ENCODE measurements at regions not wholly inside any gene's neighbourhood (a gene's known extent, or its start where the extent isn't known, plus 50 kb on each side); places are given as distances from the start of the nearest gene placed in this dataset.
A peak's percentile ranks its signal among the peaks of the same experiment; 100 is the strongest.

DNA sequence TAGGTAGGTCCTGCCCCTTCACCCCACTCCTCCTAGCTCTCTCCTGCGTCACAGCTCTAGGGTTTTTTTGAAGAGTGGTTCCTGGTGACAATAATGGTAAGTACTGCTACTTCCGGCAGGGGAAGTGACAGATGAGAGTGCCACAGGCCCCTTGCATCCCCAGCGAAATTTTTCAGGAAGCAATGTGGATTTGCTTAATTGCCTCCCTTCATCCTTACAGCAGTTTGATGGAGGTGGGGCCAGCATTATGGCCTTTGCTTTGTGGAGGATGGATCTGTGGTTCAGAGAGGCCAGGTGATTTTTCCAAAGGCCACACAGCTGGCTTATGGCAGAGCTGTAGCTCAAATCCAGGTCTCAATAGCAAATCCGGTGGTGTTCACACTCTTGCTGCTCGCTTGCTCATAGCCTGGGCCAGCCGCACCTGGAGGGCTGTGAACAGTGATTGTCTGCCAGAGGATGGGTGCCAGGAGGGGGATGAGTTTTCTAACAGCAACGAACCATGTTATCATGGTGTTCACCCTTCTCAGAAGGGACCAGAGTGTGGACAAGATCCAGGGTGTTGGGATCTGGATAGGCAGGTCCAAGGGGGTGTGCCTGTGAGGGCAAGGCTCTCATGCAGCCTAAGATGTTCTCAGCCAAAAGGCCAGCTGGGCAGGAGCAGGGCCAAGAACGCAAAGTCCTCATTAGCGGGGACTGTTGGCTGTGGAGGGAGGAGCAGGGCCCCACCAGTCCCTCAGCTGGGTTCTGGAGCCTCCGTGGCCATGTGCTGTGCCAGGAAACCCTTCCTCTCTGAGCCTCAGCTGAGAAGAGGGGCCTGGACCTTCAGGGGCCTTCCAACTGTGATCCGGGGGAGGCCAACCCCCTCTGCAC, 89.0 kb downstream of the EMX2 start:
- intact Hi-C loops (cut with micrococcal nuclease) = no loop called here
- peak; percentile 97 for ATAC-seq
- DNase-seq = peak; percentile 80

DNA sequence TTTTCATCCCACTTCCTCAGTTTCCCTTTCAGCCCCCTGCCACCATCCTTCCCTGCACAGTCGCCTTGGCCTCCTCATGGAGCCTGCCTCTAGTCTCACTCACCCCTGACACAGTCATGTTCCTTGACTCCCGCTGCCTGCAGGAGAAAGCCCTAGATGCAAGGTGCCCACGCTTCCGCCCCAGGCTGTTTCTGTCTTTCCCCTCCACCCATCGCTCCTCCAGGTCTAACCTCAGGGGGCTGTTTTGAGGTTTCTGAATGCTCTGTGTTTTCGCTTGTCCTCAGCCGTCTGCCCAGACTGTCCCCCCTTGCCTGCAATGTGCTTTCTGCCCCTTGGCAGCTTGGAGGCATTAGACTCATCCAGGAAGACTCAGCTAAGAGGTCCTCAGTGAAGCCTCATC, 89.9 kb downstream of the EMX2 start:
- DNase-seq (no peak), ATAC-seq (no peak)
- intact Hi-C loops (cut with micrococcal nuclease) = no loop called here

DNA sequence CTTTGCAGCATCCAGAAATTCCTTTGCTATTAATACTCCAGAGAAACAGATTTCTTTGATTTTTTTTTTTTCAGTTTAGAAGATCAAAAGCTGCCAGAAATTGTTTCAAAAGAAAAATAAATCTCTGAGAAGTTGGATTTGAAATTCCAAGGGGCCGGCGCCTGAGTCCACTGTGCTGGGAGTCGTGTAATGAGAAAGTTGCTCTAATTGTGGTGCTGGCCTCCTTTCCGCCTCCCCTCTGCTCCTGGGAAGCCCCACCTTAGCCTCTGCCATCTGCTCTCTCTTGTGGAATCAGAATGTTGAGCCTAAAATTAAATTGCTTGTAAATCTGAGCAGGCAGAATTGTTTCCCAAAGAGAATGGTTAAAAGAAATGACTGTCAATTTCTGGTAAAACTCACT, 93.3 kb downstream of the EMX2 start:
- DNase-seq (no peak), ATAC-seq (no peak)
- intact Hi-C loops (cut with micrococcal nuclease) = no loop called here

DNA sequence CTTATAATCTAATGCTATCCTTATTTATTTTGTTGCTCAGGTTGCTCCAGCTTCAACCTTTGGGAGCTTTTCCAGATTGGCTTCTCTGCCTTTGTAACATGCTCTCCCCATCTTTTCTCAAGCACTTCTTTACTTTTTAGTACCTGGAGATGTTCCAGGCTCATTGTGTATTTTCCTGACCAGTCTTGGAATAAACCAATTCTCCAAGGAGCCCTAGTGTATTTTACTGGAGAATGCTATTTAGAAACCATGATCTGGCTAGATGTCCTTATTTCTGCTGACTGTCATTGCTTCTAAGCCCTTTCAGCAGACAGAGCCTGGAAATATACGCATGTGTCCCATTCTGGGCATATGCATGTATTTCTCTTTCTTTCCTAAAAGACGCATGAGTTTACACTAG, 95.7 kb downstream of the EMX2 start:
- no peak for DNase-seq
- intact Hi-C loops (cut with micrococcal nuclease) = no loop called here
- ATAC-seq = no peak

DNA sequence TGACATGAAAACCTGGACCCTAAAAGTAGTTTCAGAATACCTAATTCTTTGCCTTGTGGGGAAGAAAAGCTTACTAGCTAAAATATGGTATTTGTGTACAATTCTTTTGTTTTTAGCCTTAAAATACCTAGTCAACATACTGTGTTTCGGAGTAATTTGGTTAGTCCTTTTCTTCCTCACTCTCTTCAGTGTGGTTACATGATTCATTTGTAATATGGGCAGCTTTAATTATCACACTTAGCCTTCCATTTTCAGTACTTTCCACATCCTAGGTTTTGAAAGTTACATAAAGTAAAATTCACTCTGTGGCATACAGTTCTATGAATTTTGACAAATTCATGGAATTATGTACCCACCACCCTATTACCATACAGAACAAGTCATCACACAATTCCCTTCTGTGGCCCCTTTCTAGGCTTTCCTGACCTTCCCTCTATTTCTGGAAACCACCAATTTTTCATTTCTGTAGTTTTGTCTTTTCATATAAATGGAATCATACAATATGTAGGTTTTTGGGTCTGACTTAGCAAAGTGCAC, 96.2 kb downstream of the EMX2 start:
- DNase-seq (no peak), ATAC-seq (no peak)
- intact Hi-C loops (cut with micrococcal nuclease) = no loop called here

DNA sequence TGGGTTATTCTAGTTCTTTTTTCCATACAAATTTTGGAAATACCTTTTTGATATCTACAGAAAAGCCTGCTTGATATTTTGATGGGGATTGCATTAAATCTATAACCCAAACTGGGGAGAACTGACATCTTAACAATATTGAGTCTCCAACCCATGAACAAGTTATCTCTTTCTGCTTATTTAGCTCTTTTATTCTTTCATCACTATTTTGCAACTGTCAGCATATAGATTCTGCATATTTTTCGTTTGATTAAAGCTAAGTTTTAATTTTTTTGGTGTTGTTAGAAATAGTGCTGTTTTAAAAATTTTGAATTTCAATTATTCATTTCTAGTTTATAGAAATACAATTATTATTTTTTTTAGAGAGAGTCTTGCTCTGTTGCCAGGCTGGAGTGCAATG, 97.9 kb downstream of the EMX2 start:
- DNase-seq = no peak
- ATAC-seq = no peak
- intact Hi-C loops (cut with micrococcal nuclease) = no loop called here

DNA sequence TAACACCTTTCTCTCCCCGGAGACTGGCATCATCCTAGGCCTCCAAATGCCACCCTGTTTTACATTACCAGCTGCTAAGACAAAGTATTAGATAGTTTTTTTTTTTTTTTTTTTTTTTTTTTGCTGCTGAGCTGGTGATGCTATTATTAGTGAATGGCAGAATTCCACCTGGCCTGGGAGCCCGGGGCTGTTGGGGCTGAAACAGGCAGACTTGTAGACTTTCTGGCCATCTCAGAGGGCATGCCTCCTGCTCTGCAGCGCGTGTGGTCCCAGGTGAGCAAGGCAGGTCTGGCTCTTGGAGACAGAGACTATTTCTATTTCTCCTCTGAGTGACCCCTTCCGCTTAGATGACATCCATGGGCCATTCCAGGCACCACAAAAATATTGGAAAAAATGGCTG, 104.2 kb downstream of the EMX2 start:
- DNase-seq (no peak), ATAC-seq (no peak)
- intact Hi-C loops (cut with micrococcal nuclease) = no loop called here

DNA sequence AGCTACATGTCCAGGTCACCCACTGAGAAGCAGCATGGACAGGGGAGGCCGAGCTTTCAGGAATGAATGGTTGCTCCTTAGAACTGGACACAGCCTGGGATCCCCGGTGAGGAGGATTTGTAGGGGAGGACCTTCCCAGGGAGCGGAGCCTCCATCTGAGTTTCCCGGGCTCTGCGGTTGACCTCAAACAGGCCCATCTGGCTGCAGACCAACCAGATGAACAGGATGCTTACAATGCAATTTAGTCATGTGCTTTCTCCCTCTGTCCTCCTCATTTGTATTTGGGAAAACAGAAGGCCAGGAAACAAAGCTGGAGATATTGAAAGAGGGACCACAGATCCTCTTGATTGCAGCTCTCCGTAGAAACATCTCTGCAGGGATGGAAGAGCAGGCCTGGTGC, 104.8 kb downstream of the EMX2 start:
- ATAC-seq (no peak), DNase-seq (no peak)
- intact Hi-C loops (cut with micrococcal nuclease) = no loop called here

DNA sequence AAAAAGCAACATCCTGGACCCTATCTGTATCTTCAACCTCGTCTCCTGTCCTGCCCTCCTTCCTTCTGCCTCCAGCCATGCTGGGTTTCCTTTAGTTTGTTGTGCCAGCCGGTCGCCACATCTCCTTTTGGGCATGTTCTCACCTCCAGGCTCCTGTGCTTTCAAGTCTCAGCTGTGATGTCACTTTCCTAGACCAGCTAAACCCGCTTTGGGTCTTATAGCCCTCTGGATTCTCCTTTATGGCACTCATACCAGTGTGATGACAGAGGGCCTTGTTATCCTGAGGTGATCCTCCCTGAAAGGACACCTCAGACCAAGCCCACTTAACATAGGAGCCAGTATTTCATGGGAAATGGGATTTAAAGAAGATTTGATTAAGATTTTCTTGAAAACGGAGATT, 108.6 kb downstream of the EMX2 start:
- intact Hi-C loops (cut with micrococcal nuclease) = no loop called here
- DNase-seq = no peak
- ATAC-seq = no peak

DNA sequence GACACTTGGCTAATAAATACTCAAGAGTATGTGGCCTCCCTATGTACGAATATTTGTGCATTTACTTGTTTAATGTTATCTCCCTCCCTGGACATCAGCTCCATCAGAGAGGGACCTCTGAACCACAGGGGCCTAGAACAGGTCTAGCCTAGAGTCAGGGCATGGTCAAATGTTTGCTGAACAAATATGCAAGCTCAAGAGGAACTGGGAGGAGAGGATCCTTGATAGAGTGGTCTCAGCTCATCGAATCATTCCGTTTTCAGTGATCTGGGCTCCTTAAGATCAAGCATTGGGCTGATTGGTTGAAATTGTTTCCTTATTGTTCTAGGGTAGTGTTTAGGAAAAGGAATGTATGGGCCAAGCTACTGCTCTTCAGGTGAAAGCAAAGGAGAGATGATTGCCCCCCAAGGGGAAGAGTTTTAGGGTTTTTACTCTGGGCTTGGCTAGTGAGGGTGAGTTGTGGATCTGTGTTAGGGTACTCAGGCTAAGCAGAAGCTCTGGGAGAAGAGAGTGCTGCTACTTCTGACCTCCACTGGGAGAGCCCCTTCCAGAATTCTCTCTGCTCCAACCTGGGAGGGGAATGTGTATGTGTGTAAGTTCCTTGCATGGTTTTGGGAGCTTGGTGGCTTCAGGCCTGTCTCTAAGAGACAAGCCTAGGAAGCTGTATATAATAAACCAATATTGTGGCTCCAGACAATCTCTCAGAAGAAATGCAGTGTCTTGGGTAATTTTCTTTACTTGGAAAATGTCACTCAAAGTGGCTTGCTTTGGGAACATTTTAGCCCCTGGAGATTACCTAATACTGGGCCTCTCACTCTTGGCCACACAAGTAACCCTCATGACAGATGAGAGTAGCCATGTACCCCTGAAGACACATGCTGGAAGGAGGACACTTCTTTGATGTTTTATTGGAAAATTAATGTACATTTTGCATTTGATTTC, 110.0 kb downstream of the EMX2 start:
- DNase-seq (no peak), ATAC-seq (no peak)
- intact Hi-C loops (cut with micrococcal nuclease) = no loop called here

DNA sequence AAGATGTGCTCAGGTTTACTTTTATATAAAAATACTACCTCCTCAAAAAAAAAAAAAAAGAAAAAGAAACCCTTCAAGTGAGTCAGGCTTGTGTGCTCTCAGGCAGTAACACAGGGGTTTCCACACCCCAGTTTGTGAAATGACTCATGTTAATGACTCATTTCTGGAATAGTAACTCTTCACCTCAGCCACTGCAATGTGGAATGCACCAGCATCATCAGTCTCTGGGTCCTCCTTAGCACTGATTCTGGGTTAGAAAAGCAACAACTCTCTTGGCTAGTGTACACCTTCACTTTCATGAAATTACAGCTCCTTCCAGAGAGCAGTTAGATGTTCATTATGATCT, 110.6 kb downstream of the EMX2 start:
- DNase-seq = no peak
- intact Hi-C loops (cut with micrococcal nuclease) = no loop called here
- ATAC-seq = no peak

DNA sequence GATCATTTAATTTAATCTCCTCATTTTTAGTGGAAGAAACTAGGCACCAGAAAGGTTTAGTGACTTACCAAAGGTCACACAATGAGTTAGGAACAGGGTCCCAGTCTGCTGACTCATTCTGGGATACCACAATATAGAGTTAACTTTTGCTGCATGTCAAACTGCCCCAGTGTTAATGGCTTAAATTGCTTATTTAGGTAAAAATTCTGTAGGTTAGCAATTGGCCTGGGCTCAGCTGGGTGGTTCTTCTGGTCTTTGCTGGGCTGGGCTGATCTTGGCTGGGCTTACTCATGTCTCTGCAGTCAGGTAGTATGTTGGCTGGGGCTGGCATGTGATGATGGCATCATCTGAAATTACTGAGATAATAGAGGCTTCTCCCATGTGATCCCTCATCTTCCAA, 111.6 kb downstream of the EMX2 start:
- no peak for ATAC-seq
- intact Hi-C loops (cut with micrococcal nuclease) = no loop called here
- no peak for DNase-seq

DNA sequence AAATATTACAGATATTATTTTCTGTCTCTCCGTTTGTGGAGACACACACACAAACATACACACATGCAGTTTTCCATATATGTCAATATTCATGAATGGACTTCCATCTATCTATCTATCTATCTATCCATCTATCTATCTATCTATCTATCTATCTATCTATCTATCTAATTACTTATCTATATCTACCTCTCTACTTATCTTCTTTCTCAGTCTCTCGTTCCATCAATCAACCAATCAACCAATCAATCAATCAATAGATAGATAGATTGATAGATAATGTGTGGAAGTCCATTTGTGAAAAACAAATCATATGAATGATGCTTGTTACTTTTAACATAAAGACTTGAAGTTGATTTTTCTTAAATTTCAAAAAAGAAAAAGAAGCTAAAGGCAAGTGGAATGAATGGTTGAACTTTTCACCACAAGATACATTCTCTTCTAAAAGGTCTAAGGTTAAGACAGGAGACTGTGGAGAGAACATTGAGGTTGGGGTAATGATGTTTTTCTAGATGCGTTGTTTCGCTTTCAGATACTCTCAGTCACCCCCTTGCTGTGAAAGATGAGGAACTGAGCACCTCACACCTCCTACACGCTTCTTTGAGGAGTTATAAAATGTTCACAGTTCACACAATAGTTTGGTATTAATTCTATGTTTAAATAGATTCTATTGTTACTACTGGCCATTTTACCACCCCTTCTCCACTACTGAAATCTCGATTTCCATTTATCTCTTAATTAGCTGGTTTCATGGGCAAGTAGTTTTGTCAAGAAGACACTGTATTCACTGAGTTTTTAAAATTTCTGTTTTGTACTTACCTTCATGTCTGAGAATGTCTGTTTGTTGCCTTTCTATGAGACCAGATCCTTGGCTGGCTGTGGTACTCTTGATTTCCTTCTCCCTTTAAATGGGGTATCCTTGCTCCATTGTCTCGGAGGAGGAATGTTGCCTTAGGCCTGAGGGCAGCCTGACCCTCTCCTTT, 114.1 kb downstream of the EMX2 start:
- DNase-seq = no peak
- intact Hi-C loops (cut with micrococcal nuclease) = no loop called here
- ATAC-seq = no peak

DNA sequence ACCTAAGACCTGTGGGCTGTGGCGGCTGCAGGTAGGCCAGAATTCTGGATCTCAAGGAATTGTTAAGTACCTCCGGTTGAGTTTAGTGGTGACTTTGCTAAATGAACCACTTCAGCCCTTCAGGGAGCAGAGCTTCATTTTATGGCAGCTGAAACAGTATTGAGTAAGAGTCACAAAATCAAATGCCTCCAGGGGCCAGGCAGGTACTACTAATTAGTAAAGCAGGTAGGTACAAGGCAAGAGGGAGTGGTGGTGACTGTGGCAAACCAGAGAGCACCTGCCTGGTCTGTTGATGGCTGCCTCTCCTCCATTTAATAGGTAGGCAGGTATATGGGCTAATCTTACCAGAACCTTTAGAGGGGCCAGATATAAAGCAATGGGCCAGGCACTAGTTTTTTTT, 118.8 kb downstream of the EMX2 start:
- intact Hi-C loops (cut with micrococcal nuclease) = no loop called here
- ATAC-seq (no peak), DNase-seq (no peak)

DNA sequence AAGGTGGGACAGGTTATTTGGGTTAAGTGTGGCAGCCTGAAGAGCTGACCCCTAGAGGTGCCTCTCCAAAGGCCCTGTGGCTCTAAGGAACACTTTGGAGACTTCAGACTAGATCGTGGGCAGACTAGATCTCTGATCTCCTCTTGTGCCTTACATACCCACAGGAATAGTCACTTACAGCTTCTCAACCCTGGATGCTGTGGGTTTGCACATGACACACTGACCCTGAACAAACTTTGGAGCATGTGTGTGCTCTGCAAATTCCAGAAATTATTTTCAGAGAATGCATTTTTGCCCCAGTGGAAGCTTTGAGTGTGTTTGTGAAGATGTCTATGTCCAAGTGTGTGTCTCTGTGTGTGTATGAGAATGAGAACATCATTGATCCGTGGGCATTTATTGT, 119.6 kb downstream of the EMX2 start:
- ATAC-seq = no peak
- no peak for DNase-seq
- intact Hi-C loops (cut with micrococcal nuclease) = no loop called here

DNA sequence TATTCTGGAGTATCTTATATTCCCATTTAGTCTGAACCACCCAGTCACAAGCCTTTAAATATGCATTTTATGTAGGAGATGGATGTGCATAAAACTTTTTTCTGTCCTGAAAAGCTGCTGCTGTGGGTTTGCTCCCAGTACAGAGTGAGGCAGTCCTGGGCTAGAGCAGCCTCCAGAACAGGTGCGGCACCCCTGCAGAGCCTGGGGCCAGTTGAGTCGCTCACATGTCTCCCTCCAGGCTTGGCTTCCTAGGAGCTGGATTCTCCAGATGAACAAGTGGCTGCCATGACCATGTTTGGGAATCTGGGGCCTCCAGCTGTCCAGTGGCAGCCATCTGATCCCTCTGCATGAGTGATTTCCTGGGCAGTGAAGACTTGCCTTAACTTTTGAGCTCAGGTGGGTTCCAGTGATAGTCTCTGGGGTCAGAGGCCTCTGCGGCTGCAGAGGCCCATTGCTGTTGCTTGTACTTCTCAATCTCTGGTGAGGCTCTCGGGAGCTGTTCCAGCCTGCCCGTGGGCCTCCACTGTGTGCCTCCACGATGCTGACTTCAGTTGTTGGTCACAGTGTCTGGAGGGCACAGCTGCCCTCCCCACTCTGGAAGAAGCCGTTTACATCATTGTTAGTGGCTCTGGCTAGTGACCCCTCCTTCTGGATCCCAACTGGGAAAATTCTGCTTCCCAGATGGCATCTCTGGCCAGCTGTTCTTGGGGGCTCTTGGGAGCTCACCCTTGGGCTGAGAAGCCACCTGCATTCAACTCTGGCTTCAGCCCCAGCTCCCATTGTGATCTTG, 120.4 kb downstream of the EMX2 start:
- intact Hi-C loops (cut with micrococcal nuclease) = no loop called here
- no peak for DNase-seq
- ATAC-seq = no peak

DNA sequence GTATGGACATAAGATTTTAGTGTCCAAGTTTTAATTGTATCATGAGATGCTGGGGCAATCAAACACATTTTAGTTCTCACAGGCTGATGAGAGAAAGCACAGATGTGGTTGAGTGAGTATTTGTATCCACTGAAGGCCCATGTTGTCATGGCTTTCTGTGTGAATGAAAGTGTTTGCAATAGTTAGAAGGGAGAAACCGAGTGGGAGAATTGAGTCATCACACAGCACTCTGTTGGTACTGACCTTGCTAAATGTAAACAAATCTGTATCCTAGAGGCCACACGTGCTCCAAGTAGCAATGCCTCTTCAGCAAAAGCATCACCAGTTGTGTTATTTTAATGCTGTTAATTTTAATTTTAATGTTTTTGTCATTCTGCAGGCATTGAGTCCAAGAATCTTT, 121.2 kb downstream of the EMX2 start:
- DNase-seq = no peak
- intact Hi-C loops (cut with micrococcal nuclease) = no loop called here
- no peak for ATAC-seq

DNA sequence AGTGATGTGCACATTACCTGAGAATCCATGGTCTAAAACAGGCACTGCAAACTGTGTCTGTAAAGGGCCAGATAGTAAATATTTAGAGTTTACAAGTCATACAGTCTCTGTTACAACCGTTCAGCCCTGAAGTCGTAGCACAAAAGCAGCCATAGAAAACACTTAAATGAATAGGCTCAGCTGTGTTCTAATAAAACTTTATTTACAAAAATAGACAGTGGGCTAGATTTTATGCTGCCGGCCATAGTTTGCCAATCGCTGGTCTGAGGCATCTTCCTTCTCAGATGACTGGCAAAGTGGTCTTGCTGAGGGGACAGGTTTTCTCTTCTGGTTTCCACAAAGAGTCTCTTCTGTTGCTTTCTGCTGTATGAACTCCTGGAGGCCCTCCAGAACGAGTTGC, 121.7 kb downstream of the EMX2 start:
- no peak for ATAC-seq
- DNase-seq = no peak

DNA sequence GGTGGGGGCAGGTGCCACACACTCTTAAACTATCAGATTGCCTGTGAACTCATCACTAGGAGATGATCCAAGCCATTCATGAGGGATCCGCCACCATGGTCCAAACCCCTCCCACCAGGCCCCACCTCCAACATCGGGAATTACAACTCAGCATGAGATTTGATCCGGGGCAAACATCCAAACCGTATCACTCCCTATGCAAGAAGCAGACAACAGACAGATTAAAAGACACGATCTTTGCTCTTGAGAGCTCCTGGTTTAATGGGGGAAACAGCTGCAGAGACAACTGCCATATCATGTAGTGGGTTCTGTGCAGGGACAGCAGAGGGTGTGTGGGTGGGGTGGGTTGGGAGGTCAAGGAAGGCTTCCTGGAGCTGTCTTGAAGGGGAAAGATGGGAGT, 123.6 kb downstream of the EMX2 start:
- DNase-seq (no peak), ATAC-seq (no peak)
- intact Hi-C loops (cut with micrococcal nuclease) = no loop called here

More for the DNA sequence above, 121.7 kb downstream of the EMX2 start:
- intact Hi-C loops (cut with micrococcal nuclease) = no loop called here

All from left ventricle myocardium superior (tissue), 1 donor.